KBM-7 (cell line): ENCODE measurements at regions not wholly inside any gene's neighbourhood (a gene's known extent, or its start where the extent isn't known, plus 50 kb on each side); places are given as distances from the start of the nearest gene placed in this dataset.
"Not testable (repeated sequence)": the region's sequence is repeated elsewhere in the genome, so short reads cannot be mapped to it uniquely, and the experiment has no call there.

Experiments used
- DNase-seq: peaks from one replicate; pipeline ENCODE4 v3.0.0-alpha.2; 2015
- in situ Hi-C: fragments of 300-500 bp; cut with MboI; formaldehyde crosslinking; loops from 2 replicates; pipeline ENCODE4 v1.14.3; 2020; ENCODE audit warnings: low sequenced_read_pairs, low pct_unique_long_range_greater_than_20kb, mixed read lengths

DNA sequence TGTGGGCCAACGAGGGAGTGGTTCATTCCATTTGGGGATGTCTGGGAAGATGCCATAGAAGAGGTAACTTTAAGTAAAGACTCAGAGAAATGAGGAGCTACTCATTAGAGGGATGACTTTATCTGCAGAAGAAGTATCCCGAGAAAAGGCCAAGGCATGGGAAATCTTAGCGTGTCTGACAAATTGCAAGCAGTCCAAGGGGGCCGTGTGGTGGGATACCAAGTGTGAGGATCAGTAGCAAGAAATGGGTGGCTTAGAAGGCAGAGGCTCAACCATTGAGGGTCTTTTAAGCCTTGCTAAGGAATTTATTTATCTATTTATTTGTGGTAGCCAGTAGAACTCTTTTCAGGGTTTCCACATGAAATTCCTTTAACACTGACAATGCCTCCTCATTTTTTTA, 436.4 kb downstream of the RNF144A start:
- in situ Hi-C loops, result no loop called here
- no peak for DNase-seq

DNA sequence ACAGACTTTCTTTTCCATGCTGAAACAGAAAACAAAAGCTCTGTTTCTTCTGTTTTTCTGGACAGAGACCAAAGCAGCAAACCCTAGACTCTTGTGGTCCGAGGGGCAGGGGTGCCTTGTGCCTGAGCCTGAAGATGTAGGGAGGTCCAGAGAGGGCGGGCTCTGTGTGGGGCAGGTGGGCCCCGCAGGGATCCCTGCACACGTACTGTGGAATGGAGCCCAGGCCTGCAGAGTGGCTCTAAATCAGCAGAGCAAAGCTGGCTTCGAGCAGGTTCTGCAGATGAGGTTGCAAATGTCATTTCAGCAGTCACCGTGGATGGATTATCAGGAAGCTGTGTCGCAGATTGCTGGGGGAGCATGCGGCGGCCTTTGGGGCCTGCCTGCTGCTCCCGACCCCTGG, 438.6 kb downstream of the RNF144A start:
- in situ Hi-C loops, result no loop called here
- no peak for DNase-seq

DNA sequence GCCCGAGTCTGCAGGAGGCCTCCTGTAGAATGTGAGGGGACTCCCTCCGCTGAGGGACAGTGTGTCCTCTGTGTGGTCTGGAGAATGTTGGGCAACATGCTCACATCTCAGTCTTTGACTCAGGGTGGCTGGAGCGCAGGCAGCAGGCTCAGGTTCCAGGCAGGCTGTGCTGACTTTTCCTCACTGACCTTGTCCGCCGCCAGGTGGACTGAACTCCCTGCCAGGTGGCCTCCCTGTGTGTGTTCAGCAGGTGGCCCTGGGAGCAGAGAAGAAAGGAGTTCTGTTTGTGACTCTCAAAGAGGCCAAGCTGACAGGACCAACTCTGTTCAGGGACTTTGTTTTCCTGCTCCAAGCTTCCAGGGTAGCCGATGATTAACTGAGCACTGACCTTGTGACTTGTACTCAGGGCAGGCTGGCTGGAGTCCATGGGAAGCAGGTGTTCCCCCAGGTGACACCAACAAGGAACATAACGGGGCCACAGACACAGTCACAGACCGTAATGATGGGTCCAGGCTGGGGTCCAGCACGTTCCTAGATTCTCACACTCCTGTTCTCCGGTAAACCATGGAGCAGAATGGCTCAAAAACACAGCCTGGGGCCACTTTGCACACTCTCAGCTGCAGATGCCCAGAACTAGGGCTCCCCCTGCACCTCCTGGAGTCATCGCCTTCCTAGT, 439.8 kb downstream of the RNF144A start:
- no peak for DNase-seq
- in situ Hi-C loops, result no loop called here

DNA sequence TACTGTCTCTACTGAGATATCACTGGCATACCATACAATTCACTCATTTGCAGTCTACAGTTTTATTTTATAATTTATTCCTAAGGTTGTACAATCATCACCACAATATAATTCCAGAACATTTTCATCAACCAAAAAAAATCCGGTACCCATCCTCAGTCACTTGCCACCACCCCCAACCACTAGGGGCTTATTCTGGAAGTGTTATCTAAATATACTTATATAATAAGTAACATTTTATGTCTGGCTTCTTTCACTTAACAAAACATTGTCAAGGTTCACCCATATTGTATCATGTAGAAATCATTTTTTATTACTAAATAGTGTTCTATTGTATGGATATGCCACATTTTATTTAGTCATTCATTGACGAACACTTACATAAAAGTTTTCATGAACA, 440.8 kb downstream of the RNF144A start:
- no peak for DNase-seq
- in situ Hi-C loops, result no loop called here

DNA sequence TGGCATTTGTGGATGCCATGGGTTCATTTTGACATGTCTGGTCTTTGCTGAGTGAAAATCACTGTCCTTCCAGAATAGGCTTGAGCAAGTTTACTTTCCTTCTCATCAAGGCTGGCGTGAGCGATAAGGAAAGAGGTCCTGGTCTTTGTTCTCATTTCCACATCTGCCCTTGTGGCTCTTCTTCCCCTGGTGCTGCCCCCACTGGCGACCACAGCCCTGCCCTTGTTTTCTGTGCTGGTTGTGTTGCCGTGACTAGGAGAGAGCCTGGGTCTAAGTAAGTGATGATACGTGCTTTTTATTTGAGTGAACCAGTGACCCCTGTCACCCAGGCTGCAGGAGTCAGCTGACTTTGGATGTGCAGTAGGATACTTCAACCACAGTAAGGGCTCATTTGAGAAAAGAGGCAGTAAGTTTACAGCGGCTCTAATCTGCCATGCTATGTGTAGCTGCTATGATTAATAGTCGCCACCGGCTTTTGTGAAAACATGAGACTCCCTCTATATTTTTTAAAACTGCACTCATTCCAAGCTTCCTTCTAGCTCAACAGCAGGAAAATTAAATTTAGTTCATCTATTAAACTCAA, 441.7 kb downstream of the RNF144A start:
- no peak for DNase-seq
- in situ Hi-C loops, result no loop called here

DNA sequence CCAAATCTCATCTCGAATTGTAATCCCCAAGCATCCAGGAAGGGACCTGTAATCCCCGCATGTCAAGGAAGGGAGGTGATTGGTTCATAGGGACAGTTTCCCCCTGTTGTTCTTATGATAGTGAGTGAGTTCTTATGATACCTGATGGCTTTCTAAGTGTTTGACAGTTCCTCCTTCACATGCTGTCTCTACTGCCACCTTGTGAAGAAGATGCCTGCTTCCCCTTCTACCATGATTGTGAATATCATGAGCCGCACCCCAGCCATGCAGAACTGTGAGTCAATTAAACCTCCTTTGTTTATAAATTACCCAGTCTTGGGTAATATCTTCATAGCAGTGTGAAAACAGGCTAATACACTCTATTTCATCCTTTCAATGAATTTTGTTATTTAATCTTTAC, 446.7 kb downstream of the RNF144A start:
- in situ Hi-C loops, result no loop called here
- peak; percentile 14 for DNase-seq

DNA sequence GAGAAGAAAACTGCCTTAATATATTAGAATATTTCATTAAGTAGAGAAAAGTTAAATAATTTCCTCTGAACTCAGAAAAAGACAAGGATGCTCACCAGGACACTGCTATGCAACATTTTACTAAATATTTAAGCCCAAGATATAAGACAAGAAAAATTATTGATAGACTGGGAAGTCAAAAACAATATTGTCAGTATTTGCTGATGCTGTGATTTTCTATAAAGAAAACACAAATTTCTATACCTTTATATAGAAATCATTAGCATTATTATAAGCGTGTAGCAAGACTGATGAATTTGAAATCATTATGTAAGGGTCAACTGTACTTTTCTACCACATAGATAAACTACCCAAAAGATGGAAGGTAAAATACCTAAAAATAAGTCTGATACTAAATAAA, 451.0 kb downstream of the RNF144A start:
- in situ Hi-C loops, result no loop called here
- DNase-seq, result no peak

DNA sequence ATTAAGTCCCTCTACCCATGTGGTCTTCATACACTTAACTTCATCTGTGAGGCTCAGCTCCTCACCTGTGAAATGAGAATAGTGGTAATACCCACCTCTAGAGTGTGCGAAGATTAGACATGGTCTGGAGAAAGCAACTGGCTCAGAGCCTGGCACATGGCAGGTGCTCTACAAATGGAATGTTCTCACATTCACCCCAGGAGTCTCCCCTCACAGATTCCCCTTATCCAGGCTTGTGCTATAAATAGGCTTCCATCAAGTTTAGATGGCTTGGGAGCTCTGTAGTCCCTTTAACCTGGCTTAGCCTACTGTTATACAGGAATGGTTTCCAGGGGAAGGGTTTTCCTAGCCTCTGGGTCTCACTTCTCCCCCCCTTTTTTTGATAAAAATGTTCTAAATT, 455.9 kb downstream of the RNF144A start:
- DNase-seq, result no peak
- in situ Hi-C loops, result no loop called here

DNA sequence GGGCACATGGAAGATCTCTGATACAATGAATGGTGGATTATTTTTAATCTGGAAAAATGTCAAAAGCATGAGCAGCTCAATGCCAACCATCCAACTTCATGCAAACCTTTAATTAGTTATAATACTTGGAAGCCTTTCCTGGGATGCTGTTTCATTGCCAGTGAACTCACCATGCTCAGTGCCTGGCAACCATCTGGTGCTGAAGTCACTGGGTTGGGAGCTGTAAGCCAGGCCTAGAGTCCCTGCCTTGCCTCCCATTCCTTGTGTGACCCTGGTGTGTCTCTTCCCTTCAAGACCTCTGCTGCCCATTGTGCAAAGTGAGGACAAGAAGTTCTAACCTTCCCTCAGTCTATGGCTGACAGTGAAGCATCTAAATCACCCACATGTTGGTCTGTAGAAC, 458.7 kb downstream of the RNF144A start:
- in situ Hi-C loops, result no loop called here
- DNase-seq, result no peak

DNA sequence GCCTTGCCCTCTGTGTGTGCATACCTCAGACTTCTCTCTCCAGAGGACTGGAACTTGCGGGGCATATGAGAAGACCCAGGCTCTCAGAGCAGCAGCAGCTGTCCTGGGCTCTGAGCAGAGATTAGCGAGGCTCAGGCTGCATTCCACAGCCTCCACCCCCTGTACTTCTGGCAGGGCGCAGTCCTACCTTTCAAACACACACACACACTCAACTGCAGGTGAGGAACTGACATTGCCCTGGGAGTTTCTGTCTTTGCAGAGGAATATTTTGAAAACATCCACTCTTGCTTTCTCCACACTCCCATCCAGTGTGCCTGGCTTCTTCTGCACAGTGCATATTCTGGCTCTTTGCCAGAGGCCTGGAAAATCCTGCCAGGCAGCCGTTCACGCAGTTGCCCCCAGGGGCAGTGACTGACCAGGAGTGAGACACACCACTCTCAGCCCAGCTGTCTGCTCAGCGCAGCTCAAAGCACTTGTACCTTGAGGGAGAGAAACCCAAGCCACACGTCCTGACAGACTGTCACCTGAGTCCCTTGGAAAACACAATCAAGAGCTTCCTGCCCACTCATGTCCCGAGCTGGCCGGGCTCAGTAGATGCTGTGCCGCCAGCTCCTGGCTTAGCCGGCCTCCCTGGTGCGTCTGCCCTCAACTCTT, 460.8 kb downstream of the RNF144A start:
- DNase-seq, result no peak
- in situ Hi-C loops, result no loop called here

DNA sequence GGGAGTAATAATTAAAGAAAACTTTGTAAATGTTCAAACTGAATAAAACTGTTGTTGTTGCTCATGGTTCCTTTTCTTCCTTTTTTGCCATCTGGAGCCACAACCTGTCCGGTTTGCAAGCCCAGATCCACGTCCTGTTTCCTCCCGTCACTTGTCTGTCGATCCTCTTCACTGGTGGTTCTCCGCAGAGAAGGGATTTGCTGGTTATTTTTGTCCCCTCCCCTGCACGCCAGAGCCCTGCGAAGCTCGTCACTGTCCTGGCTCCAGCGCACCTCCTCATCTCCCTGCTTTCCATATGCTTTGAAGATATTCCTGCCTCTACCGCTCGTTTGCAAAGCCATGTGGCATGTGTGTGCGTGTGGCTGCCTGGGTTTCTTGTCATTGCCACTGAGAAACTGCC, 461.4 kb downstream of the RNF144A start:
- in situ Hi-C loops, result no loop called here
- no peak for DNase-seq

DNA sequence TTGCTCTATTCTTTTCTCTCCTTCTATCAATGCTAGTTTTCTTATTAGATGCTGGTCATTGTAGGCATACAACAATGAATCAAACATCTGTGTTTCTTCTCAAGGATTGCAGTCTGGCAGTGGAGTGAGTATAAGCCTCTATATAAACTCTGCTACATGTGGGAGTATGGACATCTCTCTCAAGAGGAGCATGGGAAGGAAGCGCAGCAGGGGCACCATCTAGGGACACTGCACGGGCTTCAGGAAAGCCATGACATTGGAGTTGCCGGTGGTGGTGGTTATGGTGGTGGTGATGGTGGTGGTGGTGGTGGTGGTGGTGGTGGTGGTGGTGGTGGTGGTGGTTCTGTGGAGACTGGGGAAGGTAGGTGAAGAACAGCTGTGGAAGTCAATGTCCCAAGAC, 462.6 kb downstream of the RNF144A start:
- in situ Hi-C loops, result no loop called here
- no peak for DNase-seq

DNA sequence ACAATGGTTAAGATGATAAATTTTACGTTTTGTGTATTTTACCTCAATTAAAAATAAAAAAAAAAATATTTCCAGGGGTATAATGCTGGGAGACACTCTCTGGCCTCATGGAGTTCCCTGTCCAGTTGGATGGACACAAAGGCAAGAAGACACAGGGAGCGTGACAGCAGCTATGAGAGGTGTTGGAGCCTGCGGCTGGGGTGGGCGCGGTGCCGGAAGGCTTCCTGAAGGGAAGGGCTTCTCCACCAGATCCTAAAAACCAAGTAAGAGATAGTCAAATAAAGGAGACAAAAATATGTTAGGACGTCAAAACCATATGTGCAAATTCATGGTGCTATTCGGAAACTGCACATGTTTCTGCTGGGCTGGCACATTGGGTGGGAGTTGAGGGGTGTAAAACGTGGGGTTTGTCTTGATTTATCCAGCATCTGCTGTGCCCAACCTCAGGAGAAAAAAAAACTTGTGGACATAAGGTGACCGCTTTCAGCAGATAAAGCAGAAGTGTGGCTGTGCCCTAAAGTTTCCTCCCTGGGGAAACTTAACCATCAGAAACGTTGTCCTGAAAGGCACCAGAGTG, 467.6 kb downstream of the RNF144A start:
- DNase-seq, result no peak
- in situ Hi-C loops, result no loop called here

DNA sequence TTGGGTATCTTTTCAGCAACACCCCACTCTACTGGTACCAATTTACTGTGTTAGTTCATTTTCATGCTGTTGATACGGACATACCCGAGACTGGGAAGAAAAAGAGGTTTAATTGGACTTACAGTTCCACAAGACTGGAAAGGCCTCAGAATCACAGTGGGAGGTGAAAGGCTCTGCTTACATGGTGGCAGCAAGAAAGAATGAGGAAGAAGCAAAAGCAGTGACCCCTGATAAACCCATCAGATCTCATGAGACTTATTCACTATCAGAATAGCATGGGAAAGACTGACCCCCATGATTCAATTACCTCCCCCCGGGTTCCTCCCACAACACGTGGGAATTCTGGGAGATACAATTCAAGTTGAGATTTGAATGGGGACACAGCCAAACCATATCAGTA, 473.1 kb downstream of the RNF144A start:
- DNase-seq, in situ Hi-C loops: not testable (repeated sequence)

DNA sequence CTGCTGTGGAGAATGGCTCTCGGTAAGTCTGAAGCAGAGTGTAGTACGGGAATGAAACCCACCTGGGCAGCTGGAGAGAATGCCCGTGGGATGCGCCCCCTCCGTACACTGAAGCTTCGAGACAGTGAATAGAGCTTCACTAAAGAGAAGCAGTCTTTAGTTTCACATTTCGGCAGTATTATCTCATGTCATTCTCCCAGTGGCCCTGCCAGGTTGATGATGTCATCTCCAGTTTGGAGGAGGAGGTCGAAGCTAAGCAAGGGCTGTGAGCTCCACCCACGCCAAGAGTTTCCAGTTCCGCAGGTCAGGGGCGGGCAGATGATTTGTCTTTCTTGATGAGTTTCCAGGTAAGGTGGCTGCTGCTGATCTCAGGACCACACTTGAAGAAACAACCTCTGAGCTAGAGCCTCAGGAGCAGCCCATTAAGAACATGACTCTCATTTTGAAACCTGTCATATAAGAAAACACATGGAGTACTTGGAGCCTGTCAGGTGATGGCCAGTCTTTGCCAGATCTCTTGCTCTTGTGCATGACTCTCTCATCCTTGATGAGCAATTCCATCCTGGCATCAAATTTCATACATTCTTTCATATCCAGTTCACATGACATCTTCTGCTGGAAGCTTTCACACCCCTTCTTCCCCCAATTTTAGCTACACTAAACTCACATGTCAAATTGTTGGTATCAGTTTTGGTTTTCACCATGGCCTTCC, 475.0 kb downstream of the RNF144A start:
- no peak for DNase-seq

DNA sequence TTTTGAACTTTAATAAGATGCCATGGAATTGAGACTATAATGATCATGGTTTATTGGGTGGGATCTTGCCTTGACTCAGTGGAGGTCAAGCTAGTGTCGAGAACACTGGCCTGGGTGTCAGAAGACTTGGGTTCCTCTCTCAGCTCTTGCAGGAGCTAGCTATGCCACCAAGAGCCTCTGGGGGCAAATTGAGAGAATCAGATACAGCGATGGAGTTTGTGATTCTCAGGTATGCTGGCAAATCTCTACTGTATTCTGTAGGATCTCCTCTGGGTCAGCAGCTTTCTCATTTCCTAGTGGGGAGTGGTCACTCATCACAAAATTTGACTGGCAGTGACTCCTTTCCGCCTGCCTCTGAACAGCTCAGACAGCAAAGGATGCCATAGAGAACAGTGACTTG, 477.0 kb downstream of the RNF144A start:
- in situ Hi-C loops, result no loop called here
- DNase-seq, result no peak

More for the DNA sequence above, 475.0 kb downstream of the RNF144A start:
- in situ Hi-C loops, result no loop called here

DNA sequence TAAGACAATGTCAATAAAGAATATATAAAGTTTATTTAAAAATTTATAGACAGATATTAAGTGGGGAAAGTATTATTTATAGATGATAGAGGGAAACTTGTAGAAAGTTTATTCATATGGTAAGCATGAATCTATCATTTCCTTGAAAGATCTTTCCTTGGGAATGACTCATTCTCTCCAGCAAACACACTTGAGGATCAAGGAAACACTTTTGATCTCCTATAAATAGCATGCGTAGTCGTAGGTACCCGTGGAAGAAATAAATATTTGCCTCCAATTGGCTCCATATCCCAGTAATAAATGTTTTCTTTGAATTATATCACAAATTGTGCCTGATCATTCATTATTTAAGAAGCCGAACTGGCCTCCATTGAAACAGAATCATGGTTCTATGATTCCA, 483.4 kb downstream of the RNF144A start:
- in situ Hi-C loops, result no loop called here
- DNase-seq, result no peak

DNA sequence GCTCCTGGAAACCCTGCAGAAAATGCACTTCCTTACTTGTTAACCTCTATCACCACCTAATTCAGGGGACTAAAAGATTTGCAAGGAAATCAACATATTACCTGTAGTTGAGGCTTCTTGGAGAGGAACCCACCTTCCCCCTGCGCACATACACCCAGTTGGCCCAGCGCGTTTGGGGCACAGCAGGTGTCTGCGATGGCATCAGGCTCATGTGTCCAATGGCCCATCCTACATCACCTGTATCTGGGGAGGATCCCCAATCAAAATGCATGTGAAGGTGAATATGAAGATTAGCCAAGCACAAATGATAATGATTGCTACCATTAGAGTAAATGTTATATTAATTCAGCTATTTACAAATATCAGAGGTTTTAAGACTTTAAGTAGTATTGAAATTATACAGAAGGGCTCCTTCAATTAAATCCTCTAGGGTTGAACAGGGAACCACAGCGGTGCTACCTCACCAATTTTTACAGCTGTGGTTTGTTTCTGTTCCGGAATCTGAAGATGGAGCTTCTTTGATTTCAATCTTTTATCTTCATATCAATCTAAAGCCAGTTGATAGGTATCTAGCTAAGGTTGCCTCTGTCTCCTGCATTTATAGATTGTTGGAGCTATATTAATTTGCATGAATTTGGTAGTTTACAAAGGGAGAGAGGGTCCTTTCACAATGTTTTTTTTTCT, 486.0 kb downstream of the RNF144A start:
- no peak for DNase-seq
- in situ Hi-C loops, result no loop called here
